Mammary epithelial cell (primary cell): ENCODE measurements at regions not wholly inside any gene's neighbourhood (a gene's known extent, or its start where the extent isn't known, plus 50 kb on each side); places are given as distances from the start of the nearest gene placed in this dataset.

ENCODE experiments used
- EZH2 ChIP-seq: IDR thresholded peaks from 2 replicates; pipeline ENCODE4 v1.6.1; 2012; ENCODE audit warnings: low read length, inconsistent platforms, borderline replicate concordance
- TF ChIP-seq, protein P1 (sequence below), 2 donors: IDR thresholded peaks in 1 of 2; conservative IDR thresholded peaks in 1 of 2; 2 replicates each; pipeline ENCODE4 v1.5.1; 2011 to 2012; ENCODE audit warnings: inconsistent platforms in 2 of 2, low read length in 2 of 2, mild to moderate bottlenecking in 2 of 2, control low read depth in 1 of 2, low read depth in 1 of 2; ENCODE audit not compliant: insufficient read depth in 1 of 2; ENCODE audit errors: extremely low read depth in 1 of 2

DNA sequence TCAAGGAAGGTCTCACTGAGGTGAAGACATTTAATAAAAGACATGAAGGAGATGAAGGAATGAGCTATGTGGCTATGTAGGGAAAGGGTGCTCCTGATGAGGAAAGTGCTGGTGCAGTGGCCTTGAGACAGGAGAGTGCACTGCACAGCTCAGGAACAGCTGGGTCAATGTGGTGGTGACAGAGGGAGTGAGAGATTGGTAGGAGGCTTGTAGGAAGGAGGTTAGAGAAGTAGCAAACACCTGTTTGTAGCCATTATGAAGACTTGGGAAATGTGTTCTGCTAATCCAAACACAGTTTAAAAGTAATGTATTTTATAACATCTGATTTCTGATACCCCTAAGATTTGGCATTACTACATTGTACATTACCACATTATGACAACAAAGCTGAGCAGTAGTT is 115.1 kb upstream of the MTAP start:
- TF ChIP-seq, protein P1, sequence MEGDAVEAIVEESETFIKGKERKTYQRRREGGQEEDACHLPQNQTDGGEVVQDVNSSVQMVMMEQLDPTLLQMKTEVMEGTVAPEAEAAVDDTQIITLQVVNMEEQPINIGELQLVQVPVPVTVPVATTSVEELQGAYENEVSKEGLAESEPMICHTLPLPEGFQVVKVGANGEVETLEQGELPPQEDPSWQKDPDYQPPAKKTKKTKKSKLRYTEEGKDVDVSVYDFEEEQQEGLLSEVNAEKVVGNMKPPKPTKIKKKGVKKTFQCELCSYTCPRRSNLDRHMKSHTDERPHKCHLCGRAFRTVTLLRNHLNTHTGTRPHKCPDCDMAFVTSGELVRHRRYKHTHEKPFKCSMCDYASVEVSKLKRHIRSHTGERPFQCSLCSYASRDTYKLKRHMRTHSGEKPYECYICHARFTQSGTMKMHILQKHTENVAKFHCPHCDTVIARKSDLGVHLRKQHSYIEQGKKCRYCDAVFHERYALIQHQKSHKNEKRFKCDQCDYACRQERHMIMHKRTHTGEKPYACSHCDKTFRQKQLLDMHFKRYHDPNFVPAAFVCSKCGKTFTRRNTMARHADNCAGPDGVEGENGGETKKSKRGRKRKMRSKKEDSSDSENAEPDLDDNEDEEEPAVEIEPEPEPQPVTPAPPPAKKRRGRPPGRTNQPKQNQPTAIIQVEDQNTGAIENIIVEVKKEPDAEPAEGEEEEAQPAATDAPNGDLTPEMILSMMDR (conservative IDR thresholded peaks at IDR 0.05 in 1 of 2, IDR thresholded peaks at IDR 0.05 in 1 of 2; ENCODE audit: extremely low read depth in 1 of 2, insufficient read depth in 1 of 2, low read depth in 1 of 2, low read length in 2 of 2) = no peak
- TF ChIP-seq EZH2 = no peak
